Caco-2 (cell line): ENCODE measurements at regions not wholly inside any gene's neighbourhood (a gene's known extent, or its start where the extent isn't known, plus 50 kb on each side); places are given as distances from the start of the nearest gene placed in this dataset.

Experiments used
- BruUV-seq: library from RNA; stranded (reverse); fragments of 400-500 nt; replicated peaks from 2 replicates; lab custom pipeline; 2021; lab: Mats Ljungman, UMichigan
- CTCF ChIA-PET: fragments of 300-600 bp; sonication (Branson Sonifier 250); formaldehyde crosslinking; loops from one replicate; lab custom pipeline; 2022; ENCODE audit warnings: antibody characterized with exemption; lab: Charles Lee
- POLR2A ChIA-PET: fragments of 300-600 bp; sonication (Branson Sonifier 250); formaldehyde crosslinking; loops from one replicate; lab custom pipeline; 2022; ENCODE audit warnings: antibody characterized with exemption; lab: Charles Lee
- DNase-seq, 2 experiments: peaks; one replicate each; pipeline versions ENCODE4 v3.0.0 to v3.0.0-alpha.2; 2020 to 2022
- H3K27me3 ChIP-seq: replicated peaks from 2 replicates; pipeline ENCODE4 v1.6.0; 2011; ENCODE audit warnings: low read length; ENCODE audit not compliant: control insufficient read depth, insufficient read depth
- H3K36me3 ChIP-seq: 2 replicates; pipeline ENCODE4 v1.5.1; 2011; ENCODE audit warnings: low read length; ENCODE audit not compliant: control insufficient read depth, insufficient read depth
- H3K4me1 ChIP-seq: fragments of 250-450 bp; sonication (Bioruptor Pico); 2 replicates; pipeline ENCODE4 v1.5.1; 2020; ENCODE audit warnings: mild to moderate bottlenecking
- H3K4me3 ChIP-seq: 2 replicates; pipeline ENCODE4 v1.5.1; 2011; ENCODE audit warnings: low read depth, mild to moderate bottlenecking, control low read depth, low read length
- H3K9me3 ChIP-seq: fragments of 250-450 bp; sonication (Bioruptor Pico); 2 replicates; pipeline ENCODE4 v1.5.1; 2020; ENCODE audit warnings: mild to moderate bottlenecking, moderate library complexity
- H3K27ac Mint-ChIP-seq: one replicate; pipeline ENCODE4 v1.8.0; 2022; ENCODE audit warnings: mixed read lengths; ENCODE audit not compliant: unreplicated experiment
- H3K27me3 Mint-ChIP-seq: one replicate; pipeline ENCODE4 v1.8.0; 2022; ENCODE audit warnings: mixed read lengths; ENCODE audit not compliant: insufficient read depth, unreplicated experiment
- H3K36me3 Mint-ChIP-seq: one replicate; pipeline ENCODE4 v1.8.0; 2022; ENCODE audit warnings: mild to moderate bottlenecking, mixed read lengths; ENCODE audit not compliant: insufficient read depth, unreplicated experiment
- H3K4me1 Mint-ChIP-seq: one replicate; pipeline ENCODE4 v1.8.0; 2022; ENCODE audit warnings: low read depth, mixed read lengths; ENCODE audit not compliant: unreplicated experiment
- H3K4me3 Mint-ChIP-seq: one replicate; pipeline ENCODE4 v1.8.0; 2022; ENCODE audit warnings: mild to moderate bottlenecking, moderate library complexity, mixed read lengths; ENCODE audit not compliant: unreplicated experiment
- H3K9me3 Mint-ChIP-seq: one replicate; pipeline ENCODE4 v1.8.0; 2022; ENCODE audit warnings: mixed read lengths; ENCODE audit not compliant: unreplicated experiment
- CTCF ChIP-seq, 2 experiments: fragments of 200-600 bp in 1 of 2; IDR thresholded peaks; 1 replicate in 1 of 2; 2 replicates in 1 of 2; pipeline versions ENCODE4 v1.5.1 to v1.8.0; 2011 to 2022; ENCODE audit warnings: antibody characterized with exemption in 1 of 2, control low read depth in 1 of 2, inconsistent platforms in 1 of 2, low read depth in 1 of 2, low read length in 1 of 2, mild to moderate bottlenecking in 1 of 2, moderate library complexity in 1 of 2; ENCODE audit not compliant: insufficient read depth in 1 of 2, severe bottlenecking in 1 of 2, unreplicated experiment in 1 of 2
- intact Hi-C: fragments of 100-400 bp; cut with micrococcal nuclease; formaldehyde crosslinking; loops from one replicate; pipeline ENCODE4 v1.10.0; 2022; ENCODE audit not compliant: unreplicated experiment

DNA sequence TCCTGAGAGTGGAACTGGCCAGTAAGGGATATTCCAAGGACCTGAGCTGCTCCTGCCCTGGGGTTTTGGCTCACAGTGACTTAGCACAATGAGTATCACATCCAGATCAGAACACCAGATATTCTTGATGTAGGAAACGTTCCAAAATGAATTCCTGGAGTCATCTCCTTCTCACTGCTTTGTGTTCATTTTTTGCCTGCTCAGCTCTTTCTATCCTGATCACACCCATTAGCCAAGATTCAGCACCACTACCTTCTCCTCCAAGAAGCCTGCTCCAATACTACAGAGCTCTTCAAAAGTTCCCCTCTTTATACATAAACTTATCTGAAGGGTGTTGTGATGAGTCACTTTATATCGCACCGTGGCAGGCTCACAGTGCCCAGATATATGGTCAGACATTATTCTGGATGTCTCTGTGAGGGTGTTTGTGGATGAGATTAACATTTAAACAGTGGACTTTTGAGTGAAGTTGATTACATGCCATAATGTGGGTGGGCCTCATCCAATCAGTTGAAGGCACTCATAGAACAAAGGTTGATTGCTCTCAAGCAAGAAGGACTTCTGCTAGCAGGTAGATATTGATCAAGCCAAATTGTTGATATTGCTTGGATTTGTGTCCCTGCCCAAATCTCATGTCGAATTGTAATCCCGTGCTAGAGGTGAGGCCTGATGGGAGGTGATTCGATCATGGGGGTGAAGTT is 1155.2 kb upstream of the AUTS2 start:
- CTCF ChIA-PET: no interaction called here
- TF ChIP-seq CTCF (IDR thresholded peaks at IDR 0.05; ENCODE audit: insufficient read depth in 1 of 2, low read depth in 1 of 2, low read length in 1 of 2, severe bottlenecking in 1 of 2, unreplicated experiment in 1 of 2): no peak
- POLR2A ChIA-PET: no interaction called here
- Histone ChIP-seq H3K36me3 (no peaks in the 10 kb centered on the region), H3K27me3 (no peaks in the 10 kb centered on the region), H3K4me1 (no peaks in the 10 kb centered on the region), H3K9me3 (peaks cover 6% of the 10 kb centered on the region; the same call in 1 of the 2 replicates), H3K4me3 (no peak overlapping the region)
- H3K9me3 Mint-ChIP-seq: peaks cover 36% of the 10 kb centered on the region
- no peak overlapping the region for H3K4me3 Mint-ChIP-seq
- no TSS peak for BruUV-seq
- no peaks in the 10 kb centered on the region for H3K4me1 Mint-ChIP-seq
- no peaks in the 10 kb centered on the region for H3K27me3 Mint-ChIP-seq
- no peaks in the 10 kb centered on the region for H3K36me3 Mint-ChIP-seq
- no peak overlapping the region for H3K27ac Mint-ChIP-seq
- intact Hi-C loops: no loop called here
- DNase-seq: no peak

GRCh38 chr7:68444042-68444441 is 1154.2 kb upstream of the AUTS2 start:
- no peak overlapping the region for H3K4me3 ChIP-seq
- no TSS peak for BruUV-seq
- no peaks in the 10 kb centered on the region for H3K4me1 ChIP-seq
- ChIA-PET POLR2A (no interaction called here), CTCF (no interaction called here)
- Mint-ChIP-seq H3K36me3 (no peaks in the 10 kb centered on the region), H3K9me3 (peaks cover 42% of the 10 kb centered on the region), H3K27me3 (no peaks in the 10 kb centered on the region), H3K4me3 (no peak overlapping the region), H3K4me1 (no peaks in the 10 kb centered on the region), H3K27ac (no peak overlapping the region)
- no peaks in the 10 kb centered on the region for H3K36me3 ChIP-seq
- intact Hi-C loops: no loop called here
- peaks cover 8% of the 10 kb centered on the region; the same call in 1 of the 2 replicates for H3K9me3 ChIP-seq
- no peak for TF ChIP-seq CTCF (IDR thresholded peaks at IDR 0.05; ENCODE audit: insufficient read depth in 1 of 2, low read depth in 1 of 2, low read length in 1 of 2, severe bottlenecking in 1 of 2, unreplicated experiment in 1 of 2)
- DNase-seq: no peak
- H3K27me3 ChIP-seq: no peaks in the 10 kb centered on the region

GRCh38 chr7:68444956-68445355 is 1153.3 kb upstream of the AUTS2 start:
- Histone ChIP-seq H3K4me1 (no peaks in the 10 kb centered on the region), H3K9me3 (peaks cover 12% of the 10 kb centered on the region; the same call in 1 of the 2 replicates), H3K36me3 (no peaks in the 10 kb centered on the region), H3K27me3 (no peaks in the 10 kb centered on the region), H3K4me3 (no peak overlapping the region)
- Mint-ChIP-seq H3K36me3 (no peaks in the 10 kb centered on the region), H3K27me3 (no peaks in the 10 kb centered on the region), H3K9me3 (peaks cover 50% of the 10 kb centered on the region), H3K27ac (no peak overlapping the region), H3K4me3 (no peak overlapping the region), H3K4me1 (no peaks in the 10 kb centered on the region)
- TF ChIP-seq CTCF (IDR thresholded peaks at IDR 0.05; ENCODE audit: insufficient read depth in 1 of 2, low read depth in 1 of 2, low read length in 1 of 2, severe bottlenecking in 1 of 2, unreplicated experiment in 1 of 2): no peak
- POLR2A ChIA-PET: no interaction called here
- CTCF ChIA-PET: no interaction called here
- BruUV-seq: no TSS peak
- DNase-seq: no peak
- intact Hi-C loops: no loop called here
